CD1c-positive myeloid dendritic cell (primary cell): ENCODE measurements at regions not wholly inside any gene's neighbourhood (a gene's known extent, or its start where the extent isn't known, plus 50 kb on each side); places are given as distances from the start of the nearest gene placed in this dataset.
"Not testable (repeated sequence)": the region's sequence is repeated elsewhere in the genome, so short reads cannot be mapped to it uniquely, and the experiment has no call there.

Experiments
- DNase-seq: peaks from one replicate; pipeline ENCODE4 v3.0.0-alpha.2; 2016; ENCODE audit errors: extremely low spot score

- DNase-seq = no peak
Measured at GRCh38 chr11:37914859-37915258, 1316.8 kb upstream of the RAG2 start.

GRCh38 chr11:37908219-37908548 is 1310.1 kb upstream of the RAG2 start:
- DNase-seq = no peak

- DNase-seq = no peak
Measured at GRCh38 chr11:37907436-37908218, 1309.6 kb upstream of the RAG2 start.

- DNase-seq = no peak
Measured at GRCh38 chr11:37905707-37906417, 1307.8 kb upstream of the RAG2 start.

GRCh38 chr11:37896016-37896415 is 1298.0 kb upstream of the RAG2 start:
- DNase-seq = no peak

- DNase-seq = no peak
Measured at GRCh38 chr11:37881741-37882140, 1283.7 kb upstream of the RAG2 start.

GRCh38 chr11:37861671-37862070 is 1263.6 kb upstream of the RAG2 start:
- DNase-seq = no peak

GRCh38 chr11:37858806-37859537 is 1260.9 kb upstream of the RAG2 start:
- not testable (repeated sequence) for DNase-seq

GRCh38 chr11:37858398-37858797 is 1260.4 kb upstream of the RAG2 start:
- DNase-seq = no peak

- DNase-seq = no peak
Measured at GRCh38 chr11:37857726-37858125, 1259.7 kb upstream of the RAG2 start.

- DNase-seq = no peak
Measured at GRCh38 chr11:37849706-37850105, 1251.7 kb upstream of the RAG2 start.

GRCh38 chr11:37843603-37844002 is 1245.6 kb upstream of the RAG2 start:
- DNase-seq = no peak

GRCh38 chr11:37841016-37841415 is 1243.0 kb upstream of the RAG2 start:
- no peak for DNase-seq

- DNase-seq = not testable (repeated sequence)
Measured at GRCh38 chr11:37840345-37840744, 1242.3 kb upstream of the RAG2 start.

- DNase-seq = no peak
Measured at GRCh38 chr11:37830529-37830928, 1232.5 kb upstream of the RAG2 start.

GRCh38 chr11:37817727-37818270 is 1219.8 kb upstream of the RAG2 start:
- no peak for DNase-seq

GRCh38 chr11:37812281-37812880 is 1214.3 kb upstream of the RAG2 start:
- no peak for DNase-seq

- no peak for DNase-seq
Measured at GRCh38 chr11:37811349-37811748, 1213.3 kb upstream of the RAG2 start.

GRCh38 chr11:37804666-37805065 is 1206.6 kb upstream of the RAG2 start:
- DNase-seq = no peak

- DNase-seq = no peak
Measured at GRCh38 chr11:37788141-37788877, 1190.3 kb upstream of the RAG2 start.

- DNase-seq = no peak
Measured at GRCh38 chr11:37786214-37786755, 1188.2 kb upstream of the RAG2 start.
